GM12865 (cell line): ENCODE measurements at regions not wholly inside any gene's neighbourhood (a gene's known extent, or its start where the extent isn't known, plus 50 kb on each side); places are given as distances from the start of the nearest gene placed in this dataset.
"Not testable (repeated sequence)": the region's sequence is repeated elsewhere in the genome, so short reads cannot be mapped to it uniquely, and the experiment has no call there.

Experiments used
- DNase-seq: peaks from one replicate; pipeline ENCODE4 v3.0.0; 2010; ENCODE audit warnings: low read depth
- H3K4me3 ChIP-seq: 2 replicates; pipeline ENCODE4 v1.5.1; 2011; ENCODE audit warnings: mild to moderate bottlenecking, low read depth, low read length, control low read depth
- TF ChIP-seq, protein P1 (sequence below): IDR thresholded peaks from 2 replicates; pipeline ENCODE4 v1.5.1; 2011; ENCODE audit warnings: low read length, control low read depth, low read depth, inconsistent platforms; ENCODE audit not compliant: insufficient read depth; ENCODE audit errors: missing control alignments

DNA sequence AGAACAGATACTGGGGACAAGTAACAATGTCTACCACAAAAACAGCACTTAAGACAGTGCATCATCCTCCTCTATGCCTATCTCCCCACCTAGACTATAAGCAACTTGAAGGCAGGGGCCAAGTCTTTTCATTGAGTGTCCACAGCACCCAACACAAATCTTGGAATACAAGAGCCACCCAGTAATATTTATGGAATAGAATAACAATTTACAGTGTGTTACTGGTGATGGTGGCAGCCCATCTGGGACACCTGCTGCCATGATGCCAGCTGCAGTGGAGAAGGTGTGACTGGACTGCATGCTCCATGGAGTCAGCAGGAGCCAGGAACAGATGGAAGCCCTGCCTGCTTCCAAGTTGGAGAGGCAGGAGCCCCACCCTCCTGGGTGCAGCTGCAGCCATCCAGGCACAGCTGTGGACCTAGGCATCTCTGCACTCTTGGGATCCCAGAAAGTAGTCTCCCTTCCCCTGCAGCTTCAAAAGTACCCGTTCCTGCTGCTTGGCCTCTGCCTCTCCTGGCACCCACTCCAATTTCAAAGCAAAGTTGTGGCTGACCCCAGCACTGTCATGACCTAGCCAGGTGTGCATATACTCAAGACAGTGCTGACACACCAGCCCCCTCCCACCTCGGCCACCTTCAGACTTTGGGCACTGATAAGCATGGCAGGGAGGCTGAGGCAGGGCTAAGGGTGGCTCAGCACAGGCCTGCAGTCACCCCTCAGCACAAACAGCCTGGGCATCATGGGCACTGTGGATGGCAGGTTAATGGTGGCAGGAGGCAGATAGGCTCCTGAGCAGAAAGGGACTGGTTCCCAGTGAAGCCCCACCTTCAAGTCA is 94.5 kb downstream of the TPRA1 start:
- no peak for DNase-seq
- H3K4me3 ChIP-seq, result no peak overlapping the region
- TF ChIP-seq, protein P1, sequence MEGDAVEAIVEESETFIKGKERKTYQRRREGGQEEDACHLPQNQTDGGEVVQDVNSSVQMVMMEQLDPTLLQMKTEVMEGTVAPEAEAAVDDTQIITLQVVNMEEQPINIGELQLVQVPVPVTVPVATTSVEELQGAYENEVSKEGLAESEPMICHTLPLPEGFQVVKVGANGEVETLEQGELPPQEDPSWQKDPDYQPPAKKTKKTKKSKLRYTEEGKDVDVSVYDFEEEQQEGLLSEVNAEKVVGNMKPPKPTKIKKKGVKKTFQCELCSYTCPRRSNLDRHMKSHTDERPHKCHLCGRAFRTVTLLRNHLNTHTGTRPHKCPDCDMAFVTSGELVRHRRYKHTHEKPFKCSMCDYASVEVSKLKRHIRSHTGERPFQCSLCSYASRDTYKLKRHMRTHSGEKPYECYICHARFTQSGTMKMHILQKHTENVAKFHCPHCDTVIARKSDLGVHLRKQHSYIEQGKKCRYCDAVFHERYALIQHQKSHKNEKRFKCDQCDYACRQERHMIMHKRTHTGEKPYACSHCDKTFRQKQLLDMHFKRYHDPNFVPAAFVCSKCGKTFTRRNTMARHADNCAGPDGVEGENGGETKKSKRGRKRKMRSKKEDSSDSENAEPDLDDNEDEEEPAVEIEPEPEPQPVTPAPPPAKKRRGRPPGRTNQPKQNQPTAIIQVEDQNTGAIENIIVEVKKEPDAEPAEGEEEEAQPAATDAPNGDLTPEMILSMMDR, result no peak

- no peak overlapping the region for H3K4me3 ChIP-seq
Observed at GRCh38 chr3:127493924-127494646, 96.4 kb downstream of the TPRA1 start.

DNA sequence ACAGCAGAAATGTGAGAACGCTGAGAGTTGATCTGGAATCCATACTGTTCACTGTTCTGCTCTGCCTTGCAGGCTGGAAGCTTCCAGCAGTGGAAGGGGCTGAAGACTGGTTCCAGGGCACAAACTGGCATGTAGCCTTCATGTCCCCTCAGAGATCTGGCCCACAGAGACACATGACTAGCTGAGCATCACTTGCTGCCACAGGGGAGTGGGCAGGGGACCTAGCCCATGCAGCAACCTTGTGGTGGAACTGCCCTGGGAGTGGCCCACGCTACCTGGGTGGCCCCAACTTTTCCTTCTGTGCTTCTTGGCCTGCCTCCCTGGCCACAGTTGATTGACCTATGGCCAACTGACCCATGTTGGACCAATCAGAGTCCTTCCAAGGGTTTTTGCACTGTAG is 98.1 kb downstream of the TPRA1 start:
- no peak for DNase-seq
- no peak overlapping the region for H3K4me3 ChIP-seq
- TF ChIP-seq, protein P1, result no peak

More at GRCh38 chr3:127493924-127494646, 96.4 kb downstream of the TPRA1 start:
- DNase-seq, result no peak
- TF ChIP-seq, protein P1, result no peak

- H3K4me3 ChIP-seq, result no peak overlapping the region
- no peak for DNase-seq
- TF ChIP-seq, protein P1, result no peak
Observed at GRCh38 chr3:127491909-127492308, 98.6 kb downstream of the TPRA1 start.

GRCh38 chr3:127491323-127491722 is 99.2 kb downstream of the TPRA1 start:
- TF ChIP-seq, protein P1, result no peak
- no peak for DNase-seq
- H3K4me3 ChIP-seq, result no peak overlapping the region

DNA sequence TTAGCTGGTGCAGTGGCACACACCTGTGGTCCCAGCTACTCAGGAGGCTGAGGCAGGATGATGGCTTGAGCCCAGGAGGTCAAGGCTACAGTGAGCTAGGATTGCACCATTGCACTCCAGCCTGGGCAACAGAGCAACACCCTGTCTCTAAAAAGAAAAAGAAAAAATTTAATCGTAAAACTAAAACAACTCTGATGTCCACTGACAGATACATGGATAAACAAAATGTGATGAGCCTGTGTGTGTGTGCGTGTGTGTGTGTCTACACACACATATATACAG is 99.6 kb downstream of the TPRA1 start:
- not testable (repeated sequence) for H3K4me3 ChIP-seq, DNase-seq

GRCh38 chr3:127490271-127491023 is 100.1 kb downstream of the TPRA1 start:
- no peak overlapping the region for H3K4me3 ChIP-seq
- TF ChIP-seq, protein P1, result no peak
- DNase-seq, result no peak
